ENCODE measurements at regions not wholly inside any gene's neighbourhood (a gene's known extent, or its start where the extent isn't known, plus 50 kb on each side); places are given as distances from the start of the nearest gene placed in this dataset.

DNA sequence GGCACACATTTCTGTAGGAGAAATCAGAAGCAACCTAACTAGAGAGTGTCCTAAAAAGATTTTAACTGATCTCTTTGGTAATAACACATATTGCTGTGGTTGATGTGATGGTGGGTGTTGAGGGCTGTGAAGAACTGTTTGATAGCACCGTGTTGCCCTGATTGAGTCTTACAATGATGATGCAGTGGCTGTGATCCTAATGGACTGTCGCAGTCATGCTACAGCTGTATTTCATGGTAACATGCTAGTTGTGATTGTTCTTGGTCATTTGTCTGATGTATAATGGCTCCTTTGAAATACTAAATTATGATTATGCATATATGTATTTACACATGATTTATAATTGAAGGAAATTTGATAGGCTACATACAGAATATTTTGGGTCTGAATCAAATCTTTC is 82.5 kb upstream of the MMADHC start:
- DNase-seq, result no peak
- no peak overlapping the region for H3K4me3 ChIP-seq
- no peak overlapping the region for H3K27ac ChIP-seq
- no peaks in the 10 kb centered on the region for H3K36me3 ChIP-seq
- H3K27me3 ChIP-seq, result no peaks in the 10 kb centered on the region
- no peak for TF ChIP-seq EP300 (IDR thresholded peaks at IDR 0.05)
- no peak for TF ChIP-seq POLR2A (IDR thresholded peaks at IDR 0.05)
- no peak for TF ChIP-seq POLR2AphosphoS5 (IDR thresholded peaks at IDR 0.05)
- TF ChIP-seq, protein P1, sequence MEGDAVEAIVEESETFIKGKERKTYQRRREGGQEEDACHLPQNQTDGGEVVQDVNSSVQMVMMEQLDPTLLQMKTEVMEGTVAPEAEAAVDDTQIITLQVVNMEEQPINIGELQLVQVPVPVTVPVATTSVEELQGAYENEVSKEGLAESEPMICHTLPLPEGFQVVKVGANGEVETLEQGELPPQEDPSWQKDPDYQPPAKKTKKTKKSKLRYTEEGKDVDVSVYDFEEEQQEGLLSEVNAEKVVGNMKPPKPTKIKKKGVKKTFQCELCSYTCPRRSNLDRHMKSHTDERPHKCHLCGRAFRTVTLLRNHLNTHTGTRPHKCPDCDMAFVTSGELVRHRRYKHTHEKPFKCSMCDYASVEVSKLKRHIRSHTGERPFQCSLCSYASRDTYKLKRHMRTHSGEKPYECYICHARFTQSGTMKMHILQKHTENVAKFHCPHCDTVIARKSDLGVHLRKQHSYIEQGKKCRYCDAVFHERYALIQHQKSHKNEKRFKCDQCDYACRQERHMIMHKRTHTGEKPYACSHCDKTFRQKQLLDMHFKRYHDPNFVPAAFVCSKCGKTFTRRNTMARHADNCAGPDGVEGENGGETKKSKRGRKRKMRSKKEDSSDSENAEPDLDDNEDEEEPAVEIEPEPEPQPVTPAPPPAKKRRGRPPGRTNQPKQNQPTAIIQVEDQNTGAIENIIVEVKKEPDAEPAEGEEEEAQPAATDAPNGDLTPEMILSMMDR (IDR thresholded peaks at IDR 0.05), result no peak
- intact Hi-C loops (cut with DNase I; ENCODE audit: low total_unique reads), result no loop called here
- H3K9me3 ChIP-seq, result peaks cover 0 to under 1% (median 0%) of the 10 kb centered on the region in 4 donors
- 86 to 96% (median 93%) methylated on average over 2 of the region's 2 CpGs for WGBS, 5 donors
- H3K4me1 ChIP-seq, result no peaks in the 10 kb centered on the region

DNA sequence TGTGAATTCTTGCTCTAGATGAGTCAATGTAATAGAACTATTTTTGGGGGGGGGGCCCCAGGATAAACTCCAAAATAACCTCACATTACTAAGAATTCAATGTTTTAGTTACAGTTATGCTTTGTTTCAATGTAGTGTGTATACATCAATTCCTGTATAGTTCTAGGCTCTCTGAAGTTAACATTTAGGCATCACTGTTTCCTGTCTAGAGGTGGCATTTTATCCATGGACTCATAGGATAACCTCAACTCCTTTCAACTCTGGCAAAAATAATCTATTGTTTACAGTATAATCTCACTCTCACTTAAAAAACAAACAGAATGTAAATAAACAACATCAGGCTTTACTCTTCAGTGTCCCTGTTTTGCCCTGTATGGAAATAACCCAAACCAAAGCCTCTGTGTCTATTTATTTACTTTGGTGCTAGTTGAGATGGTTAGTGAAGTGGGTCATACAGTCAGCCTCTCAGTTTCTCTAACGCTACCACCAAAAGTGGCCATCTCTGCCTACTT is 79.3 kb upstream of the MMADHC start:
- Histone ChIP-seq H3K27ac (no peak overlapping the region), H3K27me3 (no peaks in the 10 kb centered on the region), H3K4me3 (no peak overlapping the region), H3K4me1 (peaks cover 0 to 8% (median 4%) of the 10 kb centered on the region in 4 donors), H3K9me3 (peaks cover 0 to 4% (median 2%) of the 10 kb centered on the region in 4 donors), H3K36me3 (no peaks in the 10 kb centered on the region)
- DNase-seq, result no peak
- 79 to 87% (median 81%) methylated on average over 1 of the region's 1 CpG for WGBS, 5 donors
- intact Hi-C loops (cut with DNase I; ENCODE audit: low total_unique reads), result no loop called here
- TF ChIP-seq, protein P1 (IDR thresholded peaks at IDR 0.05), result no peak
- TF ChIP-seq EP300 (IDR thresholded peaks at IDR 0.05), result no peak
- TF ChIP-seq POLR2A (IDR thresholded peaks at IDR 0.05), result no peak
- TF ChIP-seq POLR2AphosphoS5 (IDR thresholded peaks at IDR 0.05), result no peak

DNA sequence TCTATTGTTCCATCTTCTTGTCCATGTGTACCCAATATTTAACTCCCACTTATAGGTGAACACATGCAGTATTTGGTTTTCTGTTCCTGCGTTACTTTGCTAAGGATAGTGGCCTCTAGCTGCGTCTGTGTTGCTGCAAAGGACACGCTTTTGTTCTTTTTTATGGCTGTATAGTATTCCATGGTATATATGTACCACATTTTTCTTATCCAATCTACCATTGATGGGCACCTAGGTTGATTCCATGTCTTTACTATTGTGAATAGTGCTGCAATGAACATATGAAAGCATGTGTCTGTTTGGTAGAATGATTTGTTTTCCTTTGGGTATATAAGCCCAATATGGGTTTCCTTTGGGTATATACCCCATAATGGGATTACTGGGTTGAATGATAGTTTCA is 77.3 kb upstream of the MMADHC start:
- TF ChIP-seq EP300 (IDR thresholded peaks at IDR 0.05), result no peak
- TF ChIP-seq POLR2AphosphoS5 (IDR thresholded peaks at IDR 0.05), result no peak
- TF ChIP-seq, protein P1 (IDR thresholded peaks at IDR 0.05), result no peak
- no peak for TF ChIP-seq POLR2A (IDR thresholded peaks at IDR 0.05)
- peaks cover 0 to 14% (median 6%) of the 10 kb centered on the region in 4 donors for H3K4me1 ChIP-seq
- no peak overlapping the region for H3K4me3 ChIP-seq
- 93 to 98% (median 97%) methylated on average over 3 of the region's 3 CpGs for WGBS, 5 donors
- peaks cover 0 to 4% (median 2%) of the 10 kb centered on the region in 4 donors for H3K9me3 ChIP-seq
- no peak for DNase-seq
- no peaks in the 10 kb centered on the region for H3K27me3 ChIP-seq
- H3K36me3 ChIP-seq, result no peaks in the 10 kb centered on the region
- H3K27ac ChIP-seq, result no peak overlapping the region
- intact Hi-C loops (cut with DNase I; ENCODE audit: low total_unique reads), result no loop called here

DNA sequence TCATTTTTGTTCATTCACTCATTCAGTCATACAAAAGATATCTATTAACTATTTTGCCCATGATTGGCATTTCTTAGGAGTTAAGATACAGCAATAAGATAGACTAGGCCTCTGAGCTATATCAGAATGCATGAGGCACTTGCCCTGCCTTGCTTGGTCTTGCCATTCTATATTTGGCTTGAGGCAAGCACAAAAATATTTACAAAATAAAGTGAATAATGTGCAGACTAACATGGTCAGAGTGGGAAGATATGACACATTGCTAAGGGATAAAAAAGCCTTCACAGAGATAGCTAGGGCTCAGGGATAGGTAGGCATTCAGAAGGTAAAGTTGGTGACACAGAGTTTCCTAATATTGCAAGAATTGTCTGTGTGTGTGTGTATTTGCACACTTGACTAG is 75.0 kb upstream of the MMADHC start:
- no peak overlapping the region for H3K27ac ChIP-seq
- no peak overlapping the region for H3K4me3 ChIP-seq
- no peaks in the 10 kb centered on the region for H3K27me3 ChIP-seq
- H3K36me3 ChIP-seq, result no peaks in the 10 kb centered on the region
- H3K9me3 ChIP-seq, result peaks cover 0 to 4% (median 2%) of the 10 kb centered on the region in 4 donors
- intact Hi-C loops (cut with DNase I; ENCODE audit: low total_unique reads), result no loop called here
- peaks cover 0 to 14% (median 6%) of the 10 kb centered on the region in 4 donors for H3K4me1 ChIP-seq
- no peak for DNase-seq
- TF ChIP-seq, protein P1 (IDR thresholded peaks at IDR 0.05), result no peak
- no peak for TF ChIP-seq POLR2A (IDR thresholded peaks at IDR 0.05)
- TF ChIP-seq POLR2AphosphoS5 (IDR thresholded peaks at IDR 0.05), result no peak
- no peak for TF ChIP-seq EP300 (IDR thresholded peaks at IDR 0.05)

Measured in stomach (tissue), 8 donors.